Left forelimb (tissue), 1 donor: ENCODE measurements at regions not wholly inside any gene's neighbourhood (a gene's known extent, or its start where the extent isn't known, plus 50 kb on each side); places are given as distances from the start of the nearest gene placed in this dataset.

ENCODE experiments used
- DNase-seq: peaks from one replicate; pipeline ENCODE4 v3.0.0-alpha.2; 2018; ENCODE audit warnings: low spot score

DNA sequence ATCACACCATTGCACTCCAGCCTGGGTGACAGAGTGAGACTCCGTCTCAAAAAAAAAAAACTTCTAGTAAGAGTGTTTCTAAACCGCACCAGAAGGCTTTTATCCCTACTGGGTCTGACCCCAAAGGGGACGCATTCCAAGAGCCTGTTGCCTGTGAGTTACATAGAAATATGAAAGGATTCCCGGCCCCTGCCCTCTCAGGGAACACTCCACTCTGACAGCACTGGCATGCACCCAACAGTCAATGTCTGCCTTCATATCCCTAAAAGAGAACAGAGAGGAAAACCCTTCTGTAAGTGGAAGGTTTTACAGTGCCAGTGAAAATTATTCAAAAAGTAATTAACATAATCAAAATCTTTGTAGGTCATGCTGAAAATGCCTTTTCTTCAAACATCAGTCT, 117.1 kb upstream of the PTPRT start:
- no peak for DNase-seq

DNA sequence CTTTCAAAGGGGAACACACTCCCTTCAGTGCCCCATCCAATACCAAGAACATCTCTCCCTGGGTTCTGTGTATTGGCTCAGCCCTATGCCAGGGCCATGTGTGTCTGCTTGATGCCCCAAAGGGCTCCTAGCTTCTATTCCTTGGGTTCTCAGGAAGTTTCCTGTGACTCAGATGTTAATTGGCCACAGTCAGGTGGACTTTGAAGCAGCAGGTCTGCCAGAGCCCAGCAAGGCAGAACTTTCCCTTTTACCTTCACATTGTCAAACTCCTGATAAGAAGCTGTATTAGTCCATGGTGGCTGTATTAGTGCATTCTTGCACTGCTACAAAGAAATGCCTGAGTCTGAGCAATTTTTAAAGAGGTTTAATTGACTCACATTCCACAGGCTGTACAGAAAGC, 116.0 kb upstream of the PTPRT start:
- DNase-seq: no peak

DNA sequence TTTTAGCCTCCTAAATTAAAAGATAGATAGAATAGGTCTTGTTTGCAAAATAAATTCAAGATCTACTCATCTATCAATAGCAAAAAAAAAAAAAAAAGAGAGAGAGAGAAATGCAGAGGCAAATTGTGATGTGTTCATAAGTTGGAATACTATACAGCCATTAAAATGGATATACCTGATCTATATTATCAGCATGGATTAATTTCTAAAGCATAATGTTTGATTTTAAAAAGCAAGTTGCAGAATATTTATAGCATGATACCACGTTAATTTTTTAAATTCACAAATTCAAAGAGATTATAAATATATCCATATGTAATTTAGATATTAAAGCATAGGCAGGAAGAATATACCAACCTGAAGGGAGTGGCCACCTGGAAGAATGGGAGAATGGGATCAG, 114.9 kb upstream of the PTPRT start:
- no peak for DNase-seq

DNA sequence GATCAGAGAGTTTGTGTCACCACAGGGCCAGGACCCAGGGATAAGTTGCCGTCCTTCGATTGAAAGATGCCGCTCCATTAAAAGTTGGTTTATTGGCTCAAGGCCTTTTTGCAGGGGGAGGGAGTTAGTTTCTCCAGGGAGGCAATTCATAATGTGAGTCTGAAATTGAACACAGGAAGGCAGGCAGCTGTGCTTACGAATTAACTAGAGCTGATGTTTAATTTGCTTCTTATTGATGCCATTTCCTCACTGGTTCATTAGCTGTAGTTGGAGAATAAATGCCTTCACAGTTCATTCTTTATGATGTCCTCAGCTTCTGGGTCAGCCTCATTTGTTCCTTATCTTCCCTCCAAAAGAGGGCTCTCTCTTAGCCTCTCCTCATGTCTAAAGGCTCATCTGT, 113.2 kb upstream of the PTPRT start:
- DNase-seq: no peak

DNA sequence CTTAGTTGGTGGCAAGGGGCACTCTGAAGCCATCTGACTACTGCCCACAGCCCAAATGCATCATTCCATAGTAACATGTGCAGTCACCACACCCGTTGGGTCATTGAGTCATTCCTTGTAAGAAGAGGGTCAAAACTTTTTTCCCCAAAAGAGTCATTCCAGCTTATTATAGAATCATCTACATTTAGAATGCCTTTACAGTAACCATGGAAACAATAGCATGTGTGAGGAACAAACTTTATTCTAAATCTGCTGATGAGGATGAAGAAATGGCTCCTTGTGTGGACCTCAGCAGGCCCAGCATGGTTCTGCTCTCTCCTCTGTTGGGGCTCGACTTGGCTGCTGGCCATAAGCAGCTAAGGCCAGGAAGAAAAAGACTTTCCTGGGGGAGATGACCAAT, 111.2 kb upstream of the PTPRT start:
- no peak for DNase-seq

DNA sequence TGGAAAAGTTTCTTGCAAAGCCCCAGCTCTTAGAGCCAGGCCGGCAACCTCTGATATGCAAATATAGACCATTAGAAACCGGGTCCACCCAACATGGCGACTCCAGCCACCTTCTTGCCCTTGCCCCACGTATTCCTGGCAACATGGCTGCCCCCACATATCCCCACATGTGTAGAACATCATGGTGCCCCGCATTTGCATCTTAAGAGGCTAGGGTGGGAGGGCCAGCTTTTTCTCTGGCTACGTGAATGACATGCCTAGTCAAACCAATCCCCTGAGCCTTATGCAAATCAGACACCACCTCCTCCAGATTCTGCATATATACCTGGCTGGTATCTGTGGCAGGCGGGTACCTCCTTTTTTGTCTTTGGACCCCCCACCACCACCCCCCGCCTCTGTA, 106.1 kb upstream of the PTPRT start:
- DNase-seq: no peak

DNA sequence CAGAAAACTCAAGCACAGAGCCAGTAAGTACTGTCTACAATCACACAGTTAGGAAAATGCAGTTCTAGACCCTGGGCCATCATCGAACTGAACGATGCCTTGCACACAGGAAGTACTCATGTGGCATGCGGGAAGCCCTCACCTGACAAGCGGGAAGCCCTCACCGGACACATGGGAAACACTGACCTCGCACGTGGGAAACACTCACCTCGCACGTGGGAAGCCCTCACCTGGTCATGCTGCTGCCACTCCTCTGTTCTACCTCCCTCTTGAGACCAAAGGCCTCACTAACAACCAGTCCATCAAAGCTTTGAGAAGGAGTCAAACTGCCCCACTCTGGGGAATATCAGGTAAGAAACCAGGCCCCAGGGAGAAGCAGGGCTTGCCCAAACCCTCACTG, 105.6 kb upstream of the PTPRT start:
- no peak for DNase-seq

DNA sequence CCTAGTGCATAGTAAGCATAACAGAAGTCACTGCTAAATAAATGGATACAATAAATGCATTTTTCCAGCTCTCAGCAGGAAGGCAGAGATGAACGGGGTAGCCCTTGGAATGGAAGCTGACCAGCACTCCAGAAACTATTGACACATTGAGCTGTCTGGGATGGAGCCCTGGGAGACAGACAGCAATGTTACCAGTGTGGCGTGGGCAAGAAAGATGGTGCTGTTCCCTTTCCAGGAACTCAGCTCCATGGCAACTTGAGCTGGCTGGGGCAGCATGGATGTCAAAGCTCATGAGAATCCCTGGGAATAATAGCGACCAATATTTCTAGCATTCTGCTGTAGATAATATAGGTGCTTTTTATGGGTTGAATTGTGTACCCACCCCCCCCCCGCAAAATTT, 104.3 kb upstream of the PTPRT start:
- no peak for DNase-seq

DNA sequence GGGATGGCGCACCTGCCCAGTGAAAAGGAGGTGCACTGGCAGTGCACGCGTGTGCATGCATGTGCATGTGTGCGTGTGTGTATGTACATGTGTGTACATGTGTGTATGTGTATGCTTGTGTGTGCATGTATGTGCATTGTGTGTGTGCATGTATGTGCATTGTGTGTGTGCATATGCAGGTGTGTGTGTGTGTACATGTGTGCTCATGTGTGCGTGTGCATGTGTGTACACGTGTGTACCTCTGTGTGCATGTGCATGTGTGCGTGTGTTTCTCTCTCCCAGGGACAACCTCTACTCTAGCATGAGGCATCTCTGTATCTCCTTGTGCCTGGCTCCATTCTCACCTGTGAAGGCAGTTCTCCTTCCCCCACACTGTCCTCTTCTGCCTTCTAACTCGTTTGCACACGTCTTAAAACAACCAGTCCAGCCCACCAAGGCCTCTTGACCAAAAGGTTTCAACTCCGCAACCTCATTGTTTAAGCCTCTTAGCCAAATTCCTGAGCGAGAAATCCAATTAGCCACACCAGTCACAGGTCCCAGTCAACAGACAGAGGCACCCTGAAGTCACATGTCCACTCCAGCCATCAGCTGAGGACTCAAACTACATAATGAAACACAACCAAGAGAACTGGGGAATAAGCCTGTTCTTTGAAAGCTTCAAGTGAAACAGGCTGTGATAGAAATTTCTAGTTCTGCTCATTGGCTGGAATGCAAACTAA, 103.5 kb upstream of the PTPRT start:
- no peak for DNase-seq

DNA sequence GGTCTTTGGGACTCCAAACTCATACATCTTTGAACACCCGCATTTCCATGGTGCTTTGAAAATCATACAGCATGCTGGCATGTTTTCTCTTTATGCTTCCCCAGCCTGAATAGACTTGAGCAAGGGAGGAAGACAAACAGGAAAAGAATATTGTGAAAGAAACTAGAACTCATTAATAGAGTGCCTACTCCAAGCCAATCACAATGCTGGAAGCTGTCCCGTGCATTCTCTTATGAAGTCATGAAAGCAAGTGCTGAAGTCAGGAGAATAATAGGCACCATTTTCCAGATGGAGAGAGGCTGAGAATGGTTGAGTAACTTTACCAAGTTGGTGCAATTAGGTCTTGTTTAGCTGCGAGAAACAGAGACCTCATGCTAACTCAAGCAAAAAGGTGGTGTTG, 102.5 kb upstream of the PTPRT start:
- DNase-seq: no peak

DNA sequence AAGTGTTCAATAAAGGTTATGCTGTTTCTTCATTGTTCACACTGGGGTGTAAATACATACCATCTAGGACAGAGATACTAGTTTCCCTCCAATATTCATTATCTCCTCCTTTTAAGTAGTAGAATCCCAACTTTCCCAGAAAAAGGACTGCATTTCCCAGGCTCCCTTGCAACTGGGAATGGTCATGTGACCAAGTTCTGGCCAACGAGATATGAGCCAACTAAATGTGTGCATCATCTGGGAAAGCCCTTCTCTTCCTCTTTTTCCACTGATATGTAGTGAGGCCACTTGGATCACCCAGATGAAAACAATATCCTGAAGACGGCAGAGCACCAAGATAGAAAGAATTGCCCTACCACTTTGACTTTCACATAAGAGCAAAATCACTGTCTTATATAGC, 97.9 kb upstream of the PTPRT start:
- no peak for DNase-seq

DNA sequence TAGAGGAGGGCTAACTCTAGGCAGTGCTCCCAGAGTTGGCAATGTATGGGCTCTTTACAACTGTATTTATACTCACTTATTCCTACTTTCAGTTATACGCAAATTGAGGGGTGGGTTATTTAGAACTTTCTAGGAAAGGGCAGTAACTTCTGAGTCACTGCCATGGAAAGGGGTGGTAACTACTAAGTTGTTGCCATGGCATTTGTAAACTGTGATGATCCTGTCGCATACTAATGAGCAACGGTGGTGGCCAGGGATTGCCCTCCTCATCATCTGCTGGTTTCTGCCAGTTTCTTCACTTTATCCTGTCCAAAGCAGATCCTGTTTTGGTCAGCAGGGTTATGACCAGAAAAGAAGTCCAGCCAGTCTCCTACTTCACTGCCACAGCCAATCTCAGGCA, 95.5 kb upstream of the PTPRT start:
- no peak for DNase-seq

DNA sequence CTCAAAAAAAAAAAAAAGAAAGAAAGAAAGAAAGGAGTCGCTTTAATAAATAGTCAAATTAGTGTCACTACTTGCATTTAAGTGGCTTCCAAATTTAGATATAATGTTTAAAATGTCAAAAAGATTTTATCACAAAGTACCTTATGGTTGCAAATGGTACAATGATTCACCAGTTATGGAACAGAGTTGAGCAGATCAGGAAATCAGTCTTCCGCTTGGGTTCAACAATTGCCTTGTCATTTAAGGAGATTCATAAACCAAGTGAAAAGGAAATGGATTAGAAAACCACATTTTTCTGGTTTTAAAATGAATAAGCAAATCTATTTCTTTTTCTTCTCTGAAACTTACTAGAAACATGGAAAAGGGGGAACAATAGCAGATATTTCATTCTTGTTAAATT, 94.8 kb upstream of the PTPRT start:
- DNase-seq: no peak

DNA sequence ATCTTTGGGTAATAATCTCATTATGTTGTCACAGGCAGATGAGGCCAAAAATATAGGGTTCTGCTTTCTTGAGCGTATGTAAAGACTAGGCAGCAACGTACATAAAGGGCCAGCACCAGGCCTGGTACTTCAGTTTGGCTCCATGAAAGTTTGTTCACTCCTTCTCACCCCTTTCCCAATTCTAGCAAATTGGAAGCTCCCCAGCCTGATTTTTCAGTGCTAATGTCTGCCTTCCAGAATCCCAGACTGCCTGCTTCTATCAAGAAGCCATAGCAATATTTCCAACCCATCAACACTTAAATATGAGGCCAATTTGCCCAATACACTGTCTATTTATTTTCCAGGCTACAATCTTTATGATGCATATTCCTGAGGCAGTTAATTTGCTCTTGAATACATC, 93.4 kb upstream of the PTPRT start:
- no peak for DNase-seq

DNA sequence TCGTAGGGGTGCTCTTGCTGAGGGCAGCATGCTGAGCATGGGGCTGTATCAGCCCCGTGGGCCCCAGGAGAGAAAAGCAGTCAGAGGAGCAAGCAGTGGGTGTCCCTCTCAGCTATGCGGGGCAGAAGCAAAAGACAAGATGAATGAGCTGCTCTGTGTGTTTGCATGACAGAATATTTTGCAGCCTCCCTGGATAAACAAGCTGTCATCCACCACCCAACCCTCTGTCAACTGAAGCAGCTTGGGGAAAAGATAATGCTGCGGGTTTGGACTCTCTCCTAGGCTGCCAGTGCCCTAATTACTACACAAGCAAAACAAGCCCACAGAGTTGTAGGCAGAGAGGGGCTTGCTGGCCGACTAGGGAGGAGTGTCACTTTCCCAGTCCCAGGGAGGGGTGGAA, 82.3 kb upstream of the PTPRT start:
- no peak for DNase-seq

DNA sequence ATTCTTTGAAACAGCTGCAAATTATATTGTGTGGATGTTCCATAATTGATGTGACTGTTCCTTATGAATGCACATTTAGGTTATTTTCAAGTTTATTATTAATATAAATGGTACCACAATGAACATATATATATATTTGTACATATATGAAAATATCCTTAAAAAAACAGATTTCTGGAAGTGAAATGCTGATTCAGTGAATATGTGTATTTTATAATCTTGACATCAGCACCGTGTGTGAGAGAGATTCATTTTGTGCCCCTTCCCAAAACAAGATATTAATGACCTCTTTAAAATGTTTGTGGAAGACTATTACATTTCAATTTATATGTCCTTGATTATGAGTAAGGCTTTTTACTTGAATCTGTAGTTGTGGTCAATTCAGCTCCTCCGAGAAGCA, 75.7 kb upstream of the PTPRT start:
- no peak for DNase-seq

DNA sequence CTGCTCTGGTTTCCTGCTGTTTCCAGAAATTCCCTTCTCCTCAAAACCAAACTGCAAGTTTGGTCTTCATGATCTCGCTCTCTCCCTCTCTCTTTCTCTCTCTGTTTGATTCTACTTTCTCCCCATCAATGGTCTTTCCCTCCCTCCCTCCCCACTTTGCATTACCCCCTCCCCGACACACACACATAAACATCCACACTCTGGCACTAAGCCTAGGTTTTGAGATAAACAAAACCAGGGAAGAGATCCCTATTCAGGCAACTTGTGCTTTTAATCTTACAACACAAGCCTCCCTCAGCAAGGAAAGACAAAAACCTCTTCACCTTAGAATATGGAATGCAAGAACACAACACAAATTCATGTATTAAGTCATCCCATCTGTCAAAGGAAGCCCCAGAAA, 73.5 kb upstream of the PTPRT start:
- DNase-seq: no peak

DNA sequence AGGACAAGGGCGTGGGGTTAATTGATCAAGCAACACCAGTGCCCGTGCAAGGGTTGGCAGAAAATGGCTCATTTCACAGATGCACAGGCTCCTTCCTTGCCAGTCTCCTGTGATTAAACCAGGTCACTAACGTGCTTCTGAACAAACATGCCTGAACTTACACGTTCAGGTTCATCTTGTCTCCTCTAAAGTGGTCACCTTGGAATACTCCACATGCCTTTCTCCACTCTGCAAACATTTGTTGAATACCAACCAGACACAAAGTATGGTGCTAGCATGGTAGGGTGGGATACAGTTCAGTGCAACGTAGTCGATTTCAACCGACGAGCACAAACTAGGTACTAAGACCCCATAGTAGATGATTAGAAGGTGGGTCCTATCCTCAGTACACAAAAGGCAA, 72.6 kb upstream of the PTPRT start:
- no peak for DNase-seq

DNA sequence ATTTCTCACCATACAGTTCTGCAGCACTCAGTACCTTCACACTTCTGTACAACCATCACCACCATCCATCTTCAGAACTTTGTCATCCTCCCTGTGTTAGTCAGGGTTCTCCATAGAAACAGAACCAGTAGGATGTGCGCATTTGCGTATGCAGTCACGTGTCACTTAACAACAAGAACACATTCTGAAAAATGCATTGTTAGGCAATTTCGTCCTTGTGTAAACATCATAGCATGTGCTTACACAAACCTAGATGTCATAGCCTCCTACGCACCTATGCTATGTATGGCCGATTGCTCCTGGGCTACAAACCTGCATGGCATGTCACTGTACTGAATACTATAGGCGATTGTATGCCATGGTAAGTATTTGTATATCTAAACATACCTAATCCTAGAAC, 66.2 kb upstream of the PTPRT start:
- no peak for DNase-seq

DNA sequence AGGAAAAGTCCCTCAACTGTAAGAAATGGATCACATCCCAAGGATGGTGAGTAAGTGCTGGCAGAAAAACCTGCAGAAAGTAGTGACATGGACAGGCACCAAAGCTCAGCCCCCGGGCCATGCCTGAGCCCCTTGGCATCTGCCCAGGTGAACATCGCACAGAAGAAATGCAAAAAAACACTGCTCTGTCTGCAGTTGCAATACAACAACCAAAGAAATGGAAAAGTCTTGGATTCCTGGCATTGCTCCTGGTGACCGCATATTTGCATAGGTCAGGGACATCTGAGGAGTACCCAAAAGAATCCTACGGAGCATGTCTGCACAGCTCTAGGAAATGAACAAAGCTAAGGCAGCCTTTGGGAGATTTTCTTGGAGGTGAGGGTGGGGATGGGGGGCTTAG, 63.1 kb upstream of the PTPRT start:
- no peak for DNase-seq

DNA sequence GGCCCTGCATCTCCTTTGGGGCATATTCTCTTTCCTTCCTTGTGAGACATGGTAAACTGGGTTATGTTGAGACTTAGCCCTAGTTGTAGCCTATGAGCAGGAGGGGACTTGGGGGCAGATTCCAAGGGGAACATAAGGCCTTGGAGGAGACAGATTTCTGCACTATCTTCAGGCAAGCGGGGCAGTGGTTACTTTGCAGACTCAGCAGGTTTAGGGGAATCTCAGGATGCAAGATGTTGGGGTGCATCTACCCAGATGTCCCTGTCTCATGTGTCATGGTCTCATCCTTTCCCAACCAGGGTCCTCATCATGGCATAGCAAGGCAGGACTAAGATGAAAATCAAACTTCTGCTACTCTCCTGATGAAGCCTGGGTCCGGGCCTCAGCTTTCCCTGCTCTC, 58.6 kb upstream of the PTPRT start:
- no peak for DNase-seq

DNA sequence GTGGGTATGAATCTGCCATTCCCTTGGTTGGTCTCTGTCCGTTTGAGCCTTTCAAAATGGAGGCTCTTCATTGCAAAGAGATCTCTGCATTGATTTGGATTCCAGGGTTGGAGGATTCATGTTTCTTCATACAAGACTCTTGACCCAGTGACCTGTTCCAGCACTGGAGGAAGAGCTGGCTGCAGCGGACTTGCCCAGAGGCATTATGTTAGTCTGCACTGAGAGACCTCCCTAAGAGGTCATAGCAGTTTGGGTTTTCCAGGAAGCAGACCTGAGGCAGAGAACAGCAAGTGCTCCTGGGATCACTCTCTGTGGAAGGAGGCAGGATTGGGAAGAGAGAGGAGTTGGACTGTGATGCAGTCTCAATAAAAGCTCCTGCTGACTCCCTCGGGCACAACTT, 57.7 kb upstream of the PTPRT start:
- DNase-seq: no peak

DNA sequence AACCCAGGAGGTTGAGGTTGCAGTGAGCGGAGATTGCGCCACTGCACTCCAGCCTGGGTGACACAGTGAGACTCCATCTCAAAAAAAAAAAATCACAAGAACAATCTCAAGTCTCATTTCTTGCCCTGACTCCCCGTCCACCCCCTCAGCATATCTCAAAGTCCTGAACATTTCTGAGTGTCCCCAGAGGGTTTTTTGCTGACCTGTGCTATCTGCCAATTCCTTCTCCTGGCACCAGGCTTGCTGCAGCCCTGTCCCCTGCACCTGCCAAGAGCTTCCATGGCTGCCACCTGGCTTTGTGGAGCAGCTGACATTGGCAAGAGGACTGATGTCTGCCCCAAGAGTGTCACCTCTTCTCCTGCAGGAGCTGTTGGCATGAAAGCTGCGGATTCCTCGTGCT, 54.9 kb upstream of the PTPRT start:
- DNase-seq: no peak

DNA sequence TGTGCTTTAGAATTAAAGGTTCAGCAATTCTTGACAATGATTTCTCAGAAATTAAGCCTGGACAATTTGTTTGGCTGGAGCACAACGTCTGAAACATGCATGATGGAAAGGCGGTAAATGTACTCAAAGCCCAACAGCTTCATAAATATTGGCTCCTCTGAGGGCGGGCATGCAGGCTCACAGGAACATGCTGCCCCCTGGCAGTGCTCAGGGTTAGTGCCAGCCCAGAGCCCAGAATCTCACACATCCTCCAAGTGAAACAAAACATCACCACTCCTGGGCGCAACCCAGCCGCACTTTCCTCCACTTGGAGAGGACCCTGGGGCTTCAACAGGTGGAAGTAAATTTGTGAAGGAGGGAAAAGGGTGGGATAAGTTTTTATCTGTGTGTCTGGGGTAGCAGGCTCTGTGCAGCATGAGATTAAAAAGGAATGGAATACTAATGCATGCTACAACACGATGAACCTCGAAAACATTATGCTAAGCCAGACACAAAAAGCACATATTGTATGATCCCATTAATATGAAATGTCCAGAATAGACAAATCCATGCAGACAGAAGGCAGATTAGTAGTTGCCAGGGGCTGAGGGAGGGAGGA, 54.1 kb upstream of the PTPRT start:
- DNase-seq: no peak
